ENCODE measurements at regions not wholly inside any gene's neighbourhood (a gene's known extent, or its start where the extent isn't known, plus 50 kb on each side); places are given as distances from the start of the nearest gene placed in this dataset.

- intact Hi-C loops (cut with micrococcal nuclease) = no loop called here
- H3K27me3 Mint-ChIP-seq = peaks cover 38% of the 10 kb centered on the region
- H3K9me3 Mint-ChIP-seq (ENCODE audit: insufficient read depth) = no peaks in the 10 kb centered on the region
- H3K4me2 ChIP-seq (replicated peaks; ENCODE audit: low read depth, low read length, poor library complexity, severe bottlenecking) = no peak overlapping the region
- no peak for TF ChIP-seq EZH2 (IDR thresholded peaks at IDR 0.05; ENCODE audit: borderline replicate concordance, insufficient read depth, low read depth, low read length, poor library complexity, severe bottlenecking)
- H3K27ac ChIP-seq (ENCODE audit: low read length in 2 of 2) = no peak overlapping the region
- H3K4me3 ChIP-seq (ENCODE audit: control extremely low read depth in 1 of 5, extremely low read depth in 1 of 5, insufficient read depth in 1 of 5, low read depth in 2 of 5, low read length in 4 of 5) = no peak overlapping the region
- no CpG with 5 or more reads among the region's 2 CpGs for WGBS (ENCODE audit: insufficient coverage)
- no peaks in the 10 kb centered on the region for H3K4me1 Mint-ChIP-seq
- H3K9ac ChIP-seq (ENCODE audit: low read length) = no peak overlapping the region
- no peaks in the 10 kb centered on the region for H3K9me3 ChIP-seq (ENCODE audit: control extremely low read depth in 1 of 3, control insufficient read depth in 2 of 3, insufficient read depth in 1 of 3, low read length in 2 of 3)
- no peak for ATAC-seq (ENCODE audit: low read depth)
- ChIA-PET CTCF (no interaction called here), POLR2A (no interaction called here)
- H2AFZ ChIP-seq (ENCODE audit: insufficient read depth, low read depth, low read length, poor library complexity, severe bottlenecking) = no peak overlapping the region
- no peak for DNase-seq
- H3K27me3 ChIP-seq (replicated peaks in 1 of 4; ENCODE audit: control extremely low read depth in 1 of 4, control insufficient read depth in 3 of 4, insufficient read depth in 4 of 4, low read length in 3 of 4) = peaks cover 0 to 9% (median 3%) of the 10 kb centered on the region in 4 experiments
- H3K36me3 ChIP-seq (replicated peaks in 1 of 2; ENCODE audit: control extremely low read depth in 1 of 2, control insufficient read depth in 1 of 2, extremely low read depth in 1 of 2, insufficient read depth in 2 of 2, low read length in 1 of 2) = no peaks in the 10 kb centered on the region
- H3K79me2 ChIP-seq (ENCODE audit: control insufficient read depth, insufficient read depth, low read length) = no peaks in the 10 kb centered on the region
- no peak overlapping the region for H3K27ac Mint-ChIP-seq
- no peaks in the 10 kb centered on the region for H4K20me1 ChIP-seq (ENCODE audit: control insufficient read depth, insufficient read depth, low read length, poor library complexity, severe bottlenecking)
- no peaks in the 10 kb centered on the region for H3K4me1 ChIP-seq (ENCODE audit: control insufficient read depth in 2 of 2, insufficient read depth in 2 of 2, low read length in 2 of 2)
- H3K4me3 Mint-ChIP-seq = no peak overlapping the region
These were observed 169.5 kb downstream of the TTC8 start for GRCh38 chr14:88993946-88994345.

DNA sequence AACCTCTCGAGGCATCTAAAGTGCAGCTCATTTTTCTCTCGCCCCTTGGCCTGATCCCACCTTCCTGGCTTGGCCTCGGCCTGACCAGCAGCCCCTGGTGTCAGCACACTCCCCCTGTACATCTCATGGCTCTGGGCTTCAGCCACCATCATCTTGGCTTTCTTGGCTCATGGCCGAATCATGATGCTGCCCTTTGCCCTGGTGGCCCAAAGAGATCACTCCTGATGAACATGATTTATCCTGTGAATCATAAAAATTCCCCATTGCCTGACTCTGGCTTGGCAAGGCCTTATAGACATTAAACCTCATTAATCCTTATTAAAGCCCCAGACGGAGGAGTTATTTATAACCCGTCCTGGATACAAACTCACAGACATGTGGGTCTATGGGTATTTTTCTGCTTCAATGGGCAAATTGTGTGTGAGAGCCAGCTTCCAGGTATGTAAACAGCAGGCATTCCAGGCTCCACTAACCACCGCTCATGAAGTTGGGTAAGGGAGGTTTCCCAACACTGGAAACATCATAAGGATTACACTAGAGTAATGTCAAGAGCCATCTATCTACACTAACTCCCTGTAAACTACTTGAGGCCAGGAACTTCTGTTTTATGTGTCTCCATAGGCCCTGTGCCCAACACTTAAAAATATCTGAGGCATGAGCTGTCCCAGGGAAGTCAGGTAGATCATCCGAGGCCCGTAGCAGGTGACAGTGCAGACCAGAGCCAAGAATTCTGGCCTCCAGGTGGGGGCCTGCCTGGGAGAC lies 171.2 kb downstream of the TTC8 start:
- Histone ChIP-seq H3K27ac (ENCODE audit: low read length in 2 of 2) (no peak overlapping the region), H3K27me3 (replicated peaks in 1 of 4; ENCODE audit: control extremely low read depth in 1 of 4, control insufficient read depth in 3 of 4, insufficient read depth in 4 of 4, low read length in 3 of 4) (peaks cover 0 to 15% (median 6%) of the 10 kb centered on the region in 4 experiments), H4K20me1 (ENCODE audit: control insufficient read depth, insufficient read depth, low read length, poor library complexity, severe bottlenecking) (no peaks in the 10 kb centered on the region), H3K4me1 (ENCODE audit: control insufficient read depth in 2 of 2, insufficient read depth in 2 of 2, low read length in 2 of 2) (no peaks in the 10 kb centered on the region), H3K36me3 (replicated peaks in 1 of 2; ENCODE audit: control extremely low read depth in 1 of 2, control insufficient read depth in 1 of 2, extremely low read depth in 1 of 2, insufficient read depth in 2 of 2, low read length in 1 of 2) (no peaks in the 10 kb centered on the region), H3K4me2 (replicated peaks; ENCODE audit: low read depth, low read length, poor library complexity, severe bottlenecking) (no peak overlapping the region), H3K4me3 (ENCODE audit: control extremely low read depth in 1 of 5, extremely low read depth in 1 of 5, insufficient read depth in 1 of 5, low read depth in 2 of 5, low read length in 4 of 5) (no peak overlapping the region), H3K9me3 (ENCODE audit: control extremely low read depth in 1 of 3, control insufficient read depth in 2 of 3, insufficient read depth in 1 of 3, low read length in 2 of 3) (peaks cover 0 to 4% (median 0%) of the 10 kb centered on the region in 3 donors), H2AFZ (ENCODE audit: insufficient read depth, low read depth, low read length, poor library complexity, severe bottlenecking) (no peak overlapping the region), H3K79me2 (ENCODE audit: control insufficient read depth, insufficient read depth, low read length) (no peaks in the 10 kb centered on the region), H3K9ac (ENCODE audit: low read length) (no peak overlapping the region)
- DNase-seq (no peak), ATAC-seq (ENCODE audit: low read depth) (no peak)
- ChIA-PET CTCF (no interaction called here), POLR2A (no interaction called here)
- TF ChIP-seq, protein P1, sequence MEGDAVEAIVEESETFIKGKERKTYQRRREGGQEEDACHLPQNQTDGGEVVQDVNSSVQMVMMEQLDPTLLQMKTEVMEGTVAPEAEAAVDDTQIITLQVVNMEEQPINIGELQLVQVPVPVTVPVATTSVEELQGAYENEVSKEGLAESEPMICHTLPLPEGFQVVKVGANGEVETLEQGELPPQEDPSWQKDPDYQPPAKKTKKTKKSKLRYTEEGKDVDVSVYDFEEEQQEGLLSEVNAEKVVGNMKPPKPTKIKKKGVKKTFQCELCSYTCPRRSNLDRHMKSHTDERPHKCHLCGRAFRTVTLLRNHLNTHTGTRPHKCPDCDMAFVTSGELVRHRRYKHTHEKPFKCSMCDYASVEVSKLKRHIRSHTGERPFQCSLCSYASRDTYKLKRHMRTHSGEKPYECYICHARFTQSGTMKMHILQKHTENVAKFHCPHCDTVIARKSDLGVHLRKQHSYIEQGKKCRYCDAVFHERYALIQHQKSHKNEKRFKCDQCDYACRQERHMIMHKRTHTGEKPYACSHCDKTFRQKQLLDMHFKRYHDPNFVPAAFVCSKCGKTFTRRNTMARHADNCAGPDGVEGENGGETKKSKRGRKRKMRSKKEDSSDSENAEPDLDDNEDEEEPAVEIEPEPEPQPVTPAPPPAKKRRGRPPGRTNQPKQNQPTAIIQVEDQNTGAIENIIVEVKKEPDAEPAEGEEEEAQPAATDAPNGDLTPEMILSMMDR (IDR thresholded peaks at IDR 0.05) = no peak
- TF ChIP-seq EZH2 (IDR thresholded peaks at IDR 0.05; ENCODE audit: borderline replicate concordance, insufficient read depth, low read depth, low read length, poor library complexity, severe bottlenecking) = no peak
- Mint-ChIP-seq H3K4me3 (no peak overlapping the region), H3K27ac (no peak overlapping the region), H3K9me3 (ENCODE audit: insufficient read depth) (no peaks in the 10 kb centered on the region), H3K4me1 (no peaks in the 10 kb centered on the region), H3K27me3 (peaks cover 38% of the 10 kb centered on the region)
- intact Hi-C loops (cut with micrococcal nuclease) = no loop called here
- WGBS (ENCODE audit: insufficient coverage) = 96% methylated on average over 7 of the region's 9 CpGs

All from B cell (primary cell).